GM18511 (cell line): ENCODE measurements at regions not wholly inside any gene's neighbourhood (a gene's known extent, or its start where the extent isn't known, plus 50 kb on each side); places are given as distances from the start of the nearest gene placed in this dataset.
"Not testable (repeated sequence)": the region's sequence is repeated elsewhere in the genome, so short reads cannot be mapped to it uniquely, and the experiment has no call there.

Experiments
- ATAC-seq: cut with Tn5 transposase; IDR thresholded peaks from one replicate; pipeline ENCODE4 v1.9.1; 2021; ENCODE audit warnings: mild to moderate bottlenecking, moderate library complexity; ENCODE audit not compliant: unreplicated experiment

- ATAC-seq: not testable (repeated sequence)
Observed at GRCh38 chr16:88161623-88162275, 210.5 kb downstream of the BANP start.

DNA sequence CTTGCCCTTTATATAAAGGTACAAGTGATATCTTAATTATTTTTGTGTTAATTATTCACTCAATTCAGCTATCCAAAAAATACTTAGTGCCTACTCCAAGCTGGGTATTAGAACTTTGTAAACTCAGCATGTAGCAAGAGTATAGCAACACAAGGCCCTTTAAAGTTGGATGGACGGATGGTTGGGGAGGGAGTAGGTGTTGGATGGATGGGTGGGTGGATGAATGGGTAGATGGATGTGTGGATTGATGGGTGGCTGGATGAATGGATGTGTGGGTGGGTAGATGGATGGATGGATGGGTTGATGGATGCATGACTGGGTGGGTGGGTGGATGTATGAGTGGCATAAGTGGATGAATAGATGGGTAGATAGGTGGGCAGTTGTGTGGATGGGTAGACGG is 211.5 kb downstream of the BANP start:
- ATAC-seq: not testable (repeated sequence)

DNA sequence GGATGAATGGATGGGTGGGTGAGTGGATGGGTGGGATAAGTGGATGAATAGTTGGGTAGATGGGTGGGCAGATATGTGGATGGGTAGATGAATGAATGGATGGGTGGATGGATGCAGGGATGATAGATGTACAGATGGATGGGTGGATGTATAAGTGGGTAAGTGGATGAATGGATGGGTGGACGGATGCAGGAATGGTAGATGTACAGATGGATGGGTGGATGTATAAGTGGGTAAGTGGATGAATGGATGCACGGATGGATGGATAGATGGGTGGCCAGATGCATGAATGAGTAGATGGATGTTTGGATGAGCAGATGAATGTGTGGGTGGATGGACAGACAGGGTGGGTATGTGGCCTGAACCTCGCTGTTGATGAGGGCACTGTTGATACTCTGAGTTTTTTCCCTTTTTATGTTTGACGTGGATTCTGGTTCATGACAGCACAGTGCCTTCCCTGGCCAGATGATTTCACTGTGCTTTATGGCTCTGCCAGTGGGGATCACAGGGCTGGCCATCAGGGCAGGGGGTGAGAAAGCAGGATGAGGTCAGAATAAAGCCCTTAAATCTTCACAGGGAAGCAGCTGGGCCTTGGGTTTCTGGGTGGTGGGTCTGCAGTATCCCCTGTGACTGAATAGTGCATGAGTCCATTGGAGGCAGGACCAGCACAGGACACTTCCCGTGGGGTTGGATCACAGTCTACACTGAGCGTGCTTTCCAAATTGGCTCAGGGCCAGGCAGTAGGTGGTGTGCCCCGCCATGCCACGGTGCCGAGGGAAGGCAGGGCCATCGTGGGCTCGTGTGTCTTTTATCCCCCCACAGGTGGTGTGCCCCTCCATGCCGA is 213.2 kb downstream of the BANP start:
- not testable (repeated sequence) for ATAC-seq

DNA sequence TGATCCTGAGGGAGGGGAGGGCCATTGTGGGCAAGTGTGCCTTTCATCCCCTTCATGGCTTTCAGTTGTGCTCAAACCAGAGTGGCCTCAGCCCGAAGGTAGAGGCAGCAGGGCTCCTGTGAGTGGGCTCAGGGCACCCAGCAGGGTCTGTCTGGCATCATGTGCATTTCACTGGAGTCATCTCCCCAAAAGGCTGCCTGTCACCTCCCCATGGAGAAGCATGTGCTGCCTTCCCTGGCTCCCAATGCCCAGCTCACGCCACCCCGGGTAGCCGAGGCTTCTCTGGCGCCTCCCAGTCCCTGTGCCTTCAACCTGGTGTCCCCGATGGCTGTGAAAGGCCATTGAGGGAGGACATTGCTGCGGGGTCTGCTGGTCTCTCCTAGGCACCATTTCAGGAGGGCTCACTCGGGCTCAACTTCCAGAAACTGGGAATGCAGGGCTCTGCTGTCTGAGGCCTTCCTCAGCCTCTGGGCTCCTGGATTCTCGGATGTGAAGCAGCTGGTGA is 213.9 kb downstream of the BANP start:
- not testable (repeated sequence) for ATAC-seq

- not testable (repeated sequence) for ATAC-seq
Observed at GRCh38 chr16:88165683-88166082, 214.4 kb downstream of the BANP start.

DNA sequence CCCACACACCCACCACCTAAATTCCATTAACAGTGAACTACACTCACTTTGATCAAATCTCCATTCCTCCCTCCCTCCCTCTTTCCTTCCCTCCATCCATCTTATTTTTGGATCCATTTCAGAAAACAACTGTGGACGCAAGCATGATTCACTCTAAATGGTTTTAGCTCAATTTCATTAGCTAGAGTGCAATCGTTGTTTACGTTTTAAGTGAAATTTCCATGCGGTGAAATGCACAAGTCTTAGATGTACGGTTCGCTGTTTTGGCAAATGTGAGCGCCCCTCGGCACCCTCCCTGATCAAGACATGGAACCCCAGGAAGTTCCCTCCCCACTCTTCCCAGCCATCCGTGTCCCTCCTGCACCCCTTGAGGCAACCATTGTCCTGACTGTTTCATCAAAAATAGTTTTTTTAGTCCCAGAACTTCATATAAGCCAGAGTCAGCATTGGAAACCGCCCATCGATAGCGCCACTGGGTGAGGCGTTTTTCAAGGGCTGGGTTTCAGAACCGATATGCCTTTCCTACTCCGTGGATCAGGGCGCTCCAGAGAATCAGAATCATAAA is 215.1 kb downstream of the BANP start:
- ATAC-seq: not testable (repeated sequence)

- not testable (repeated sequence) for ATAC-seq
Observed at GRCh38 chr16:88167798-88168556, 214.8 kb upstream of the ZNF469 start.

GRCh38 chr16:88168557-88168949 is 214.2 kb upstream of the ZNF469 start:
- not testable (repeated sequence) for ATAC-seq

DNA sequence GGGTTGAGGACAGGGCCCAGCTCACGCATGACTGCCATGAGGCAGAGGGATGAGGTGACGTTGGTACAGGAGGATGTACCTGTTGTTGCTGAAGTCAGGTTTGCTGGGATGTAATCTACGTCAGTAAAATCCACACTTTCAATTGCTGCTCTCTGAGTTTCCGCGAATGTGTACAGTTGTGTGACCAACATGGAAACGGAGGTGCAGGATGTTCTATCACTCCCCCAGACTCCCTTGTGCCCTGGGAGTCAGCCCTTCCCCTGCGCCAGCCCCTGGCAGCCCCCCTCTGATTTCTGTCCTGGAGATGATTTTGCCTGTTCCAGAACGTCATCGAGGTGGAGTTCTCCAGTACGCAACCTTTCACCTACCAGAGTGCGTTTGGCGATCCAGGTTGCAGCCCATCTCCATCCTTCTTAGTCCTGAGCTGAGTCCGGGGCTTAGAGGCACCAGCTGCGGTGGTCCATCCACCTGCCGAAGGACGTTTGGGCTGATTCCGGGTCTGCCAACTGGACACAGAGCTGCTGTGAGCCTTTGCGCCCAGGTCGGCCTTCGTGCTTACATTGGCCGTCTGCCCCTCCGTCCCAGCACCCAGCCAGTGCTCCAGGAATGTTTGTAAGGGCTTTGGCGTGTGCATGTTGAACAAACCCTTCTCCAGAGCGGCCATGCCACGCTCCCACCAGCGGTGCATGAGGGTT is 213.5 kb upstream of the ZNF469 start:
- not testable (repeated sequence) for ATAC-seq

GRCh38 chr16:88169831-88170165 is 213.0 kb upstream of the ZNF469 start:
- ATAC-seq: not testable (repeated sequence)

DNA sequence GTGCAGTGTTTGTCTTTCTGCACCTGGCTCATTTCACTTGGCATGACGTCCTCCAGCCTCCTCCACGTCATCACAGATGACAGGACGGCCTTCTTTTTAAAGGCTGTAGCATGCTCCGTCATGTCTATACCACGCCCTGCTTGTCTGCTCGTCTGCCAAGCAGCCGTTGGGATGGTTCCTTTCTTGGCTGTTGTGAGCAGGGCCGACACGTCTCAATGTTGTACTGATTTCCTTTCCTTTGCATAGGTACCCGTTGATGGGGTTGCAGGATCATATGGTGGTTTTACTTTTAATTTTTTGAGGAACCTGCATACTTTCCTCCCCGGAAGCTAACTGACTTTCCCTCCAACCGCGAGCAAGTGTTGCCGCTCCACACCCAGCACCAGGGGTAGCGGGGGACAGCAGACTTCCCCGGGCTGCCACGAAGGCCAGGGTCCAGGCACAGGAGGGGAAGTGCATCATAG is 212.2 kb upstream of the ZNF469 start:
- no peak for ATAC-seq

DNA sequence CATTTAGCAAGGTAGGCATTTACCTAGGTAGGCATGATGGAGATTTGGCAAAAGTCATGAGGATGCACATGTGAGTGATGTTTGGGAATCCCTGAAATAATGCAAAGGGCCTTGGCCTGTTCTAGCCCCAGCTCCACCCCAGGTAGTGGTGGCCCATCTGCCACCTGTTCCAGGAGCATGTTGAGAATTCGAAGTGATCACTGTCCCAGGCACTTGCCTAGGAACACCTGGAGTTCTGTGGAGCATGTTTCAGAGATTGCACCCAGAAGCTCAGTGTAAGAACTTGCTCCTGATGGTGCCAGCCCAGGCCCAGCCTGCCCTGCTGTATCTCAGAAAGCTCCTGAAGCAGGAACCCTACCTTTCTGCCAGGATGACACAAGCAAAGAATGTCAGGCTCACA is 211.6 kb upstream of the ZNF469 start:
- not testable (repeated sequence) for ATAC-seq

DNA sequence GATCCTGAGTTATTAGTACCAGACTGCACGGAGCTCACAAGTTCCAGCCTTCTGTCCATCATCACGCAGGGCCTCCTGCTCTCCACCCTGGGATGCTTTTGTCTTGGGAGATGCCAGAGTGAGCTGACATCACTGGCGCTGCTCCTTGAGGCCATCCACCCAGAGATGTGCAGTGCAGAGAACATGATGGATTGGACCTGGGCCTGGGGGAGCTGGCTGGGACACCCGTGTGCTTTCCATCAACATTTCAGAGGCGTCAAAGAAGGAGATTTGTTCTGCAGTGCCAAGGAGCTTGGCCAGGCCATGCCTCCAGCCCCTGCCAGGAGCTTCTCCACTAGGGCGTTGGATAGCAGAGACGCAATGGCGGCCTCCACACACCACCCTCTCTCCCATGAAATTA is 206.6 kb upstream of the ZNF469 start:
- not testable (repeated sequence) for ATAC-seq

GRCh38 chr16:88176591-88177180 is 206.1 kb upstream of the ZNF469 start:
- not testable (repeated sequence) for ATAC-seq

- not testable (repeated sequence) for ATAC-seq
Observed at GRCh38 chr16:88178251-88178650, 204.5 kb upstream of the ZNF469 start.

GRCh38 chr16:88178896-88179295 is 203.9 kb upstream of the ZNF469 start:
- ATAC-seq: not testable (repeated sequence)

DNA sequence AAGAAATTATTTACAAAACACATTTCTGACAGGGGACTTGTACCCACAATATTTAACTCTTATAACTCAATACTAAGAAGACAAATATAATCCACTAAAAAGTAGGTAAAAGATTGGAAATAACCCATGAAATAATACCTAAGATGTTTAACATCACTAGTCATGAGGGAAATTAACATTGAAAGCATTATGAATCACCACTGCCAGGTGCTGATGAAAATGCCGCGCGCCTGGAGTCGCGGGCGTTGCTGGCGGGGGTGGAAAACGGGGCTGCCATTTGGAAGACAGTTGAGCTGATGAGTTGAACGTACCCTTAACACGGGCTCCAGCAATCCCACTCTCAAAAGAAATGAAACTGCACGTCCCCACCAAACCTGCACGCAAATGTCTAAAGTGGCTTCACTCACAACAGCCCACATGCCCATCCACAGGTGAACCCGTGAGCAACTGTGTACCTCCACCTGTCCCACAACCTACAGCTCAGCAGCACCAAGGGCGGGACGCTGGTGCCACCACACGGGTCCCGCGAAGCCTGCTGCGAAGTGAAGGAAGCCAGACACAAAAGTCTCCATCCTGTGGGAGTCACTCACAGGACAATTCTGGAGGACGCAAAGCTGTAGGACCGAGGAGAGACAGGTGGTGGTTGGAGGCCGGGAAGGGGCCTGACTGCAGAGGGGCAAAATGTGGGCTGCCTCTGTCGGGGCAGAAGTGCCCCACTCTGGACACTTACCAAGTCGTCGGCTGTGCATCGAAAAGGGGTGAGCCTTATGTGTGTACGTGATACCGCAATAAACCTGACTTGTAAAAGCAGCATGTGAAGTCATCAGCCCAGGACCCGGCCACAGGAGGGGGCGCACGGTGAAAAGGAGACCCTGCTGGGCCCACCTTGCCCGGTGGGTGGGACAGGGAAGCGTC is 199.5 kb upstream of the ZNF469 start:
- not testable (repeated sequence) for ATAC-seq

- ATAC-seq: not testable (repeated sequence)
Observed at GRCh38 chr16:88184053-88184452, 198.7 kb upstream of the ZNF469 start.
